ENCODE measurements at regions not wholly inside any gene's neighbourhood (a gene's known extent, or its start where the extent isn't known, plus 50 kb on each side); places are given as distances from the start of the nearest gene placed in this dataset.

DNA sequence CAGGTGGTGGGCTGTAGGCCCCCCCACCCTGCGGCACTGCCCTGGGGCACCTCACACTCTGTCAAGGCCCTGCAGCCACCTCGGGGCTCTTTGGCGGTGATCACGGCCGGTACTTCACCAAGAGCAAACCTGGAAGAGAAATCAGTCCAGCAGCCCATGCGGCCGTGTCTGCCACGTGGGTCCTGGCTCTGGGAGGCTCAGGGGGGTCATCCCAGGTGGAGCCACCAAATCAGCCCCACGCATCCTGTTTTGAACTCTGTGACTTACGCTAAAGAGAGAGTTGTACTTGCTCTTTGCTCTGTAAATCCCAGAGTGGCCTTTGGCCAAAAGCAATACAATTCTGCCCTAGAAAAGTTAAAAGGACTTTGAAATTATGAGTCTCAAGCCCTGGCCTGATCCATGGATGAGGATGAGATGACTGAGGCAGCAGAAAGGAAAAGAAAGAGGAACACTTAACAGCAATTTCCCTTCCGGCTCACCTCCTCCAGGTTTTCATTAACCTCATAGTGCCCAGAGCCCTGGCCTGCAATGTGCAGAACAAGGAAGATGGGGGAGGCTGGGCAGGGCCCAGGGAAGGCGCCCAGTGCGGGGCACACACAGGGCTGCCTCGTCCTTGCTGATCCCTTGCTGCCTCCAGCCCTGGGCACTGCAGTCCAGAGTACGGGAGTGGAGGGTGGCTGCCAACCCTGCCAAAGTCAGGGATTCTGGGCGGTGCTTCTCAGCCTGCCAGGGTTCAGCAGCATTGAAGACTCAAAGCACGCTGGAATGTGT is 337.0 kb downstream of the MATN1 start:
- no peak overlapping the region for H3K27ac Mint-ChIP-seq

DNA sequence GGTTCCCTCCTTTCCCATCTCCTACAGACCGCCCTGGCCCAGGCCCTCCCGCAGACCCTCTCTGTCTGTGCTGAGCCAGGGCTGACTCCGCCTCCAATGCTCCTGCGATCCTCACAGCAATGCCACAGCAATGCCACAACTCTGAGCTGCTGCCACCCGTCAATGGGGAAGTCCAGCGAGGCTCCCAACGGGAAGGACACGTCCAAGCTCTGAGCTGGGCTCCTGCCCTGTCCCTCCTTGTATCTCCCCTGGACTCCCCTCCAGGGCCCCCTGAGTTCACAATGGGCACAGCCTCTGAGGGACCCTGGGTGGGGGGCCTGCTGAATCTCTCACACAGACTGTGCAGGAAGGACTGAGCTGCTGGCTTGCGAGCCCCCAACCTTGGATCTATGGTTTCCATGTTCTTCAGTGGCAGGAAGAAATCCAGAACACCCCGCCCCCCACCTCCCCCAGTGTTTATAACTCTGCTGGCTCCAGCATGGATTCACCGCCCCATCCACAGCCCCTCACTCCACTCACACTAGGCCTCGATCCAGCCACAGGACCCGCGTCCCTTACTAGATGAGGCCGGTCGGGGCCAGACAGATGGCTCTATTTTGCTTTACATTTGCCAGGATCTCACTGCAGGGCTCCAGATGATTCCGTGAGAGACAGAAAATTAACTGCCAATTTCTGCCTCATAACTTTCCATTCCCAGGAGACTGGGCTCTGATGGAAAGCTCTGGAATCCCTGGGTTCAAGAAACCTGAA is 338.0 kb downstream of the MATN1 start:
- no peaks in the 10 kb centered on the region for H3K36me3 Mint-ChIP-seq
- no peak for DNase-seq (ENCODE audit: low spot score)
- H2AFZ ChIP-seq (replicated peaks): no peak overlapping the region
- H4K20me1 ChIP-seq (ENCODE audit: low read depth): no peaks in the 10 kb centered on the region
- H3K27ac ChIP-seq: no peak overlapping the region
- H3K4me2 ChIP-seq: no peak overlapping the region
- H3K27me3 Mint-ChIP-seq (ENCODE audit: insufficient read depth, low read depth): peaks cover 8% of the 10 kb centered on the region
- no peaks in the 10 kb centered on the region for H3K27me3 ChIP-seq
- no peaks in the 10 kb centered on the region for H3K9me3 ChIP-seq (ENCODE audit: low read depth)
- H3K4me1 ChIP-seq: no peaks in the 10 kb centered on the region
- H3K9me3 Mint-ChIP-seq: no peaks in the 10 kb centered on the region
- H3K27ac Mint-ChIP-seq: no peak overlapping the region
- H3K36me3 ChIP-seq: no peaks in the 10 kb centered on the region
- H3K4me1 Mint-ChIP-seq: peaks cover 9% of the 10 kb centered on the region
- peak overlapping the region; percentile 43 for H3K4me3 Mint-ChIP-seq
- H3K4me3 ChIP-seq: no peak overlapping the region
- TF ChIP-seq, protein P1, sequence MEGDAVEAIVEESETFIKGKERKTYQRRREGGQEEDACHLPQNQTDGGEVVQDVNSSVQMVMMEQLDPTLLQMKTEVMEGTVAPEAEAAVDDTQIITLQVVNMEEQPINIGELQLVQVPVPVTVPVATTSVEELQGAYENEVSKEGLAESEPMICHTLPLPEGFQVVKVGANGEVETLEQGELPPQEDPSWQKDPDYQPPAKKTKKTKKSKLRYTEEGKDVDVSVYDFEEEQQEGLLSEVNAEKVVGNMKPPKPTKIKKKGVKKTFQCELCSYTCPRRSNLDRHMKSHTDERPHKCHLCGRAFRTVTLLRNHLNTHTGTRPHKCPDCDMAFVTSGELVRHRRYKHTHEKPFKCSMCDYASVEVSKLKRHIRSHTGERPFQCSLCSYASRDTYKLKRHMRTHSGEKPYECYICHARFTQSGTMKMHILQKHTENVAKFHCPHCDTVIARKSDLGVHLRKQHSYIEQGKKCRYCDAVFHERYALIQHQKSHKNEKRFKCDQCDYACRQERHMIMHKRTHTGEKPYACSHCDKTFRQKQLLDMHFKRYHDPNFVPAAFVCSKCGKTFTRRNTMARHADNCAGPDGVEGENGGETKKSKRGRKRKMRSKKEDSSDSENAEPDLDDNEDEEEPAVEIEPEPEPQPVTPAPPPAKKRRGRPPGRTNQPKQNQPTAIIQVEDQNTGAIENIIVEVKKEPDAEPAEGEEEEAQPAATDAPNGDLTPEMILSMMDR (IDR thresholded peaks at IDR 0.05): no peak
- TF ChIP-seq EZH2 (IDR thresholded peaks at IDR 0.05): no peak
- no peak for TF ChIP-seq EZH2phosphoT487 (IDR thresholded peaks at IDR 0.05)
- no peak overlapping the region for H3K9ac ChIP-seq
- no peaks in the 10 kb centered on the region for H3F3A ChIP-seq (ENCODE audit: low read depth)
- H3K79me2 ChIP-seq (ENCODE audit: low read depth): no peaks in the 10 kb centered on the region

More for the DNA sequence above, 337.0 kb downstream of the MATN1 start:
- H3K36me3 Mint-ChIP-seq: no peaks in the 10 kb centered on the region
- Histone ChIP-seq H3F3A (ENCODE audit: low read depth) (no peaks in the 10 kb centered on the region), H3K4me1 (no peaks in the 10 kb centered on the region), H4K20me1 (ENCODE audit: low read depth) (no peaks in the 10 kb centered on the region), H3K9me3 (ENCODE audit: low read depth) (no peaks in the 10 kb centered on the region), H3K27me3 (no peaks in the 10 kb centered on the region), H3K36me3 (no peaks in the 10 kb centered on the region), H3K9ac (no peak overlapping the region), H2AFZ (replicated peaks) (no peak overlapping the region), H3K79me2 (ENCODE audit: low read depth) (no peaks in the 10 kb centered on the region), H3K4me3 (no peak overlapping the region), H3K4me2 (no peak overlapping the region), H3K27ac (no peak overlapping the region)
- H3K4me3 Mint-ChIP-seq: no peak overlapping the region
- DNase-seq (ENCODE audit: low spot score): no peak
- TF ChIP-seq, protein P1 (IDR thresholded peaks at IDR 0.05): no peak
- TF ChIP-seq EZH2 (IDR thresholded peaks at IDR 0.05) (no peak), EZH2phosphoT487 (IDR thresholded peaks at IDR 0.05) (no peak)
- H3K9me3 Mint-ChIP-seq: no peaks in the 10 kb centered on the region
- H3K27me3 Mint-ChIP-seq (ENCODE audit: insufficient read depth, low read depth): peaks cover 8% of the 10 kb centered on the region
- H3K4me1 Mint-ChIP-seq: peaks cover 9% of the 10 kb centered on the region

DNA sequence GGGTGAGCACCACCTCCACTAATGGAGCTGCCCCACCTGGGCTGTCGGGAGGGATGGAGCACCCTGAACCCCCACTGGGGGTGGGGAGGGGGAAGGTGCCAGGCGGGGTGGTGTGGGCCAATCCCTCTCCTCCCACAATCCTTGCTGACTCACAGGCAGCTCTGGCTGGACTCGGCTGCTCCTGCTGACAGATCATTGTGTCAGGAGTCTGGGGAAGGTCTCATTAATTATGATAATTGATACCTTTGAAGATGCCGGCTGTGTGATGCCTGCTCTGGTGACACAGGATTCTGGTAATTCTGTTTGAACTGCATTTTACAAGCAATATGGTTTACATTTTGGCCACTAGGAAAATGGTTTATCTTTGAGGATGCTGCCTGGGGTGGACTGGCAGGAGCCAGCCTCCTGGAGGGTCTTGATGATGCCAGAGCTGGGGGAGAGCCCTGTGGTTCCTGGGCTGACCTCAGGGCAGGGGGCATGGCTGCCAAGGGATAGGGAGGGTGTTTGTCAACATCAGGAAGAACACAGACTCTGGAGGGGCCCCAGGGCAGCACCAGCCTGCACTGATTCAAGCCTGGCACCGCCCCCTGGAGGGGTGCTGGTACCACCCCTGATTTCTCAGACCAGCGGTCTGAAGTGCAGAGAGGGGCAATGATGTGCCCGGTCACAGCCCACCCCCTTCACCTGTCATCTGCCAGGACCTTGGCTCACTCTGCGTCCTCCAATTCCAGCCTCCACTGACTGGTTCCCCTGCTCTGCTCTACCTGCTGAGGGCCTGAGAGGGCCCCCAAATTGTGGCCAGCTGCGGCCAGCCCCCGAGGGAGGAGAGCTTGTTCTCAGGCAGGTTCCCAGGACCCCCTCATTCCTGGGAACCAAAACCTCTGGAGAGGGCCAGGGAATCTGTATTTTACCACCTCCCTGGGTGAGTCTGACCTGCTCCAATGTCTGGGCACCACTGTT is 338.8 kb downstream of the MATN1 start:
- Histone ChIP-seq H3K4me1 (peaks cover under 1% of the 10 kb centered on the region), H4K20me1 (ENCODE audit: low read depth) (no peaks in the 10 kb centered on the region), H3K4me2 (no peak overlapping the region), H3K36me3 (no peaks in the 10 kb centered on the region), H3K9me3 (ENCODE audit: low read depth) (no peaks in the 10 kb centered on the region), H3K27me3 (no peaks in the 10 kb centered on the region), H2AFZ (replicated peaks) (no peak overlapping the region), H3K27ac (no peak overlapping the region), H3F3A (ENCODE audit: low read depth) (no peaks in the 10 kb centered on the region), H3K79me2 (ENCODE audit: low read depth) (no peaks in the 10 kb centered on the region), H3K4me3 (no peak overlapping the region), H3K9ac (no peak overlapping the region)
- TF ChIP-seq EZH2phosphoT487 (IDR thresholded peaks at IDR 0.05): no peak
- TF ChIP-seq EZH2 (IDR thresholded peaks at IDR 0.05): no peak
- TF ChIP-seq, protein P1 (IDR thresholded peaks at IDR 0.05): no peak
- H3K36me3 Mint-ChIP-seq: no peaks in the 10 kb centered on the region
- no peak for DNase-seq (ENCODE audit: low spot score)
- H3K9me3 Mint-ChIP-seq: no peaks in the 10 kb centered on the region
- no peak overlapping the region for H3K4me3 Mint-ChIP-seq
- H3K4me1 Mint-ChIP-seq: peaks cover 12% of the 10 kb centered on the region
- peaks cover 4% of the 10 kb centered on the region for H3K27me3 Mint-ChIP-seq (ENCODE audit: insufficient read depth, low read depth)
- H3K27ac Mint-ChIP-seq: peak overlapping the region; percentile 81

All from neural progenitor cell (in vitro differentiated cells).